ENCODE measurements at regions not wholly inside any gene's neighbourhood (a gene's known extent, or its start where the extent isn't known, plus 50 kb on each side); places are given as distances from the start of the nearest gene placed in this dataset.

DNA sequence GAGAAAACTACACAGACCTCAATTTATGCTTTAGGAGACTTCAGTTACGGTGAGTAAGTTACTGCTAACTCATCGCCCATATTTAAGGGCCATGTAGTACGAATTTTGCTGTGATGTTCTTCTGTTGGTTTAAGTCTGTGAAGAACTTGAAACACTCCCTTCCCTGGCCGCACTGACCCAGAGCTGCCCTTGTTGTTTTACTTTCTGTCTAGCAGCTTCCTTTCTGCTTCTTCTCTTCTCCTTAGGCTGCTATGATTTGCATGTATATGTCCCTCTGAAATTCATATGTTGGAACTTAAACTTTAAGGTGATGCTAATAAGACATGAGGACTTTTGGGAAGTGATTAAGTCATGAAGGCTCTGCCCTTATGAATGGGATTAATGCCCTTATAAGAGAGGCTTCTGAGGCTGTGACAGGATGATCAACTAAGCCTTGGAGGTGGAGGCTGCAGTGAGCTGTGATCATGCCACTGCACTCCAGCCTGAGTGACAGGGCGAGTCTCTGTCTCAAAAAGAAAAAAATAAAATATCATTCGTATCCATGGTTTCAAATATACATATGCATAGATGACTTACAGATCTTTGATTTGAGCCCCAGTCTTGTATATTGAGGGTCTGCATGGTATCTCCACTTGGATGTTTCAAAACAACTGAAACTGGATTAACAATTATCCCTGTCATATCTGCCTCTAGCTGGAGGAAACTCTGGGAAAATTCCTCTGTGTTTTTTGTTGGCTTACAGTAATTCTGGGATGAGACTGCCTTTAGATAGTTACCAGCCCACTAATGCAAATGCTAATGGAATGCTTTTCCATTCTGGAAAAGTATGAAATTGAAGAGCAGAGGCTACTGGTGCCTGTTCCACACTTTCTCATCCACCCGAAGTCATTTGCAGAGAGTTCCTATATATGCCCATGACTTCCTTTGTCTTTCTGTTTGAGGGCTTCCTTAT, 263.4 kb upstream of the ACTBL2 start:
- no peaks in the 10 kb centered on the region for H3K9me2 ChIP-seq (replicated peaks; ENCODE audit: insufficient read depth)
- H3K4me2 ChIP-seq, result peak overlapping the region; percentile 31
- peak overlapping the region; percentile 30 for H3K27ac ChIP-seq
- no peak overlapping the region for H2AFZ ChIP-seq
- peaks cover 12% of the 10 kb centered on the region for H3K4me1 ChIP-seq (ENCODE audit: insufficient read depth)
- 72% methylated on average over 7 of the region's 7 CpGs for WGBS (ENCODE audit: low lambda C conversion rate, missing lambda C conversion rate)
- DNase-seq (ENCODE audit: low spot score), result no peak
- H3K9me3 ChIP-seq (ENCODE audit: low read depth), result no peaks in the 10 kb centered on the region
- H3K79me2 ChIP-seq, result no peaks in the 10 kb centered on the region
- H3K36me3 ChIP-seq (replicated peaks; ENCODE audit: insufficient read depth, low read depth), result no peaks in the 10 kb centered on the region
- H4K20me1 ChIP-seq (ENCODE audit: insufficient read depth, poor library complexity, severe bottlenecking), result no peaks in the 10 kb centered on the region
- TF ChIP-seq, protein P1, sequence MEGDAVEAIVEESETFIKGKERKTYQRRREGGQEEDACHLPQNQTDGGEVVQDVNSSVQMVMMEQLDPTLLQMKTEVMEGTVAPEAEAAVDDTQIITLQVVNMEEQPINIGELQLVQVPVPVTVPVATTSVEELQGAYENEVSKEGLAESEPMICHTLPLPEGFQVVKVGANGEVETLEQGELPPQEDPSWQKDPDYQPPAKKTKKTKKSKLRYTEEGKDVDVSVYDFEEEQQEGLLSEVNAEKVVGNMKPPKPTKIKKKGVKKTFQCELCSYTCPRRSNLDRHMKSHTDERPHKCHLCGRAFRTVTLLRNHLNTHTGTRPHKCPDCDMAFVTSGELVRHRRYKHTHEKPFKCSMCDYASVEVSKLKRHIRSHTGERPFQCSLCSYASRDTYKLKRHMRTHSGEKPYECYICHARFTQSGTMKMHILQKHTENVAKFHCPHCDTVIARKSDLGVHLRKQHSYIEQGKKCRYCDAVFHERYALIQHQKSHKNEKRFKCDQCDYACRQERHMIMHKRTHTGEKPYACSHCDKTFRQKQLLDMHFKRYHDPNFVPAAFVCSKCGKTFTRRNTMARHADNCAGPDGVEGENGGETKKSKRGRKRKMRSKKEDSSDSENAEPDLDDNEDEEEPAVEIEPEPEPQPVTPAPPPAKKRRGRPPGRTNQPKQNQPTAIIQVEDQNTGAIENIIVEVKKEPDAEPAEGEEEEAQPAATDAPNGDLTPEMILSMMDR (IDR thresholded peaks at IDR 0.05; ENCODE audit: poor library complexity), result no peak
- TF ChIP-seq EZH2 (IDR thresholded peaks at IDR 0.05; ENCODE audit: borderline replicate concordance) (no peak), EZH2phosphoT487 (IDR thresholded peaks at IDR 0.05; ENCODE audit: low read depth, severe bottlenecking, unreplicated experiment) (no peak)
- no peaks in the 10 kb centered on the region for H3K27me3 ChIP-seq
- no peak overlapping the region for H3K4me3 ChIP-seq

GRCh38 chr5:57745029-57745428, 262.4 kb upstream of the ACTBL2 start:
- H3K27me3 ChIP-seq, result no peaks in the 10 kb centered on the region
- H3K4me1 ChIP-seq (ENCODE audit: insufficient read depth), result peaks cover 21% of the 10 kb centered on the region
- H3K9me2 ChIP-seq (replicated peaks; ENCODE audit: insufficient read depth), result no peaks in the 10 kb centered on the region
- H3K9me3 ChIP-seq (ENCODE audit: low read depth), result no peaks in the 10 kb centered on the region
- DNase-seq (ENCODE audit: low spot score), result no peak
- H3K36me3 ChIP-seq (replicated peaks; ENCODE audit: insufficient read depth, low read depth), result no peaks in the 10 kb centered on the region
- no peak overlapping the region for H3K4me3 ChIP-seq
- no peak overlapping the region for H2AFZ ChIP-seq
- no peak overlapping the region for H3K27ac ChIP-seq
- no peaks in the 10 kb centered on the region for H3K79me2 ChIP-seq
- no peak overlapping the region for H3K4me2 ChIP-seq
- no peaks in the 10 kb centered on the region for H4K20me1 ChIP-seq (ENCODE audit: insufficient read depth, poor library complexity, severe bottlenecking)
- no peak for TF ChIP-seq EZH2phosphoT487 (IDR thresholded peaks at IDR 0.05; ENCODE audit: low read depth, severe bottlenecking, unreplicated experiment)

DNA sequence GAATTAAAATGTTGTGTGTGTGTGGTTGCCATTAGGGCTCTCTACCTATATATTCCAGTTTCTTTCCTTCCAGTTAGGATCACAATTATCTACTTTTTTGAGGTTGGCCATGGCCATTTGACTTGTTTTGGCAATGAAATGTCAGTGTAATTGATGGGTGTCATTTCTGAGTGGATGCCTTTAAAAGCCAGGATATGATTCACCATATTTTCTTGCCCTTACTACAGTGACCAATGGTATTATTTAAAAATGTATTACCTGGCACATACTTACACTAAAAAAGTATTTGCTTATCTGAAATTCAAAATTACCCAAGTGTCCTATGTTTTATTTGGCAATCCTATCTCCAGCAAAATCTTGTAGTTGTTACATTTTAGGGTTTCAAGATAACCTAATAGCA, 258.7 kb upstream of the ACTBL2 start:
- H3K79me2 ChIP-seq, result no peaks in the 10 kb centered on the region
- no peak overlapping the region for H3K4me3 ChIP-seq
- H3K4me1 ChIP-seq (ENCODE audit: insufficient read depth), result peaks cover 33% of the 10 kb centered on the region
- H3K27me3 ChIP-seq, result no peaks in the 10 kb centered on the region
- H2AFZ ChIP-seq, result no peak overlapping the region
- no peak for TF ChIP-seq EZH2 (IDR thresholded peaks at IDR 0.05; ENCODE audit: borderline replicate concordance)
- TF ChIP-seq, protein P1 (IDR thresholded peaks at IDR 0.05; ENCODE audit: poor library complexity), result no peak
- no peak overlapping the region for H3K27ac ChIP-seq
- H3K9me3 ChIP-seq (ENCODE audit: low read depth), result no peaks in the 10 kb centered on the region
- no peaks in the 10 kb centered on the region for H4K20me1 ChIP-seq (ENCODE audit: insufficient read depth, poor library complexity, severe bottlenecking)
- H3K36me3 ChIP-seq (replicated peaks; ENCODE audit: insufficient read depth, low read depth), result no peaks in the 10 kb centered on the region
- DNase-seq (ENCODE audit: low spot score), result no peak
- H3K4me2 ChIP-seq, result no peak overlapping the region
- peaks cover 3% of the 10 kb centered on the region for H3K9me2 ChIP-seq (replicated peaks; ENCODE audit: insufficient read depth)

- Histone ChIP-seq H3K27ac (peak overlapping the region; percentile 59), H3K27me3 (no peaks in the 10 kb centered on the region), H4K20me1 (ENCODE audit: insufficient read depth, poor library complexity, severe bottlenecking) (no peaks in the 10 kb centered on the region), H3K4me1 (ENCODE audit: insufficient read depth) (peaks cover 34% of the 10 kb centered on the region), H3K9me3 (ENCODE audit: low read depth) (no peaks in the 10 kb centered on the region), H3K79me2 (no peaks in the 10 kb centered on the region), H2AFZ (no peak overlapping the region), H3K4me3 (no peak overlapping the region), H3K9me2 (replicated peaks; ENCODE audit: insufficient read depth) (peaks cover 5% of the 10 kb centered on the region), H3K4me2 (no peak overlapping the region), H3K36me3 (replicated peaks; ENCODE audit: insufficient read depth, low read depth) (no peaks in the 10 kb centered on the region)
- 94% methylated on average over 1 of the region's 1 CpG for WGBS (ENCODE audit: low lambda C conversion rate, missing lambda C conversion rate)
- no peak for TF ChIP-seq EZH2phosphoT487 (IDR thresholded peaks at IDR 0.05; ENCODE audit: low read depth, severe bottlenecking, unreplicated experiment)
- no peak for TF ChIP-seq EZH2 (IDR thresholded peaks at IDR 0.05; ENCODE audit: borderline replicate concordance)
- TF ChIP-seq, protein P1 (IDR thresholded peaks at IDR 0.05; ENCODE audit: poor library complexity), result no peak
- DNase-seq (ENCODE audit: low spot score), result no peak
Measured at GRCh38 chr5:57738787-57739186, 256.2 kb upstream of the ACTBL2 start.

Data from hepatocyte (in vitro differentiated cells).